Body of pancreas (tissue), 4 donors: ENCODE measurements at regions not wholly inside any gene's neighbourhood (a gene's known extent, or its start where the extent isn't known, plus 50 kb on each side); places are given as distances from the start of the nearest gene placed in this dataset.

Source experiments
- ATAC-seq: fragments of 150-250 bp; one replicate; pipeline ENCODE4 v1.9.1; 2016
- DNase-seq, 4 donors: peaks; one replicate each; pipeline ENCODE4 v3.0.0-alpha.2; 2019
- H3K27ac ChIP-seq, 4 donors: fragments of 200-600 bp; sonication (generic); 1 replicate in 3 of 4; 2 replicates in 1 of 4; pipeline versions ENCODE4 v1.5.1 to v1.6.1; 2016 to 2019; ENCODE audit warnings: mild to moderate bottlenecking in 1 of 4, mixed read lengths in 1 of 4, moderate library complexity in 1 of 4
- H3K27me3 ChIP-seq, 2 donors: fragments of 200-600 bp; sonication (generic); one replicate each; pipeline ENCODE4 v1.6.0; 2016; ENCODE audit warnings: mild to moderate bottlenecking in 1 of 2
- H3K36me3 ChIP-seq, 2 donors: fragments of 200-600 bp; sonication (generic); replicated peaks in 1 of 2; 2 replicates each; pipeline ENCODE4 v1.5.1; 2016; ENCODE audit warnings: low read depth in 2 of 2; ENCODE audit not compliant: insufficient read depth in 1 of 2
- H3K4me1 ChIP-seq: fragments of 200-600 bp; sonication (generic); one replicate; pipeline ENCODE4 v1.6.0; 2016
- H3K4me3 ChIP-seq, 2 donors: fragments of 200-600 bp; sonication (generic); 1 replicate in 1 of 2; 2 replicates in 1 of 2; pipeline ENCODE4 v1.5.1; 2016 to 2019
- H3K9me3 ChIP-seq, 3 donors: fragments of 200-600 bp; sonication (generic); 1 replicate in 2 of 3; 2 replicates in 1 of 3; pipeline ENCODE4 v1.5.1; 2016
- CTCF ChIP-seq, 7 experiments: fragments of 450-650 bp in 4 of 7; fragments of 200-600 bp in 3 of 7; sonication (generic) in 3 of 7; IDR thresholded peaks; one replicate each; pipeline ENCODE4 v1.5.1; 2016 to 2019; ENCODE audit warnings: antibody characterized with exemption in 7 of 7
- POLR2A ChIP-seq, 3 donors: fragments of 450-650 bp; IDR thresholded peaks; one replicate each; pipeline ENCODE4 v1.6.1; 2016; ENCODE audit warnings: antibody characterized with exemption in 3 of 3, mild to moderate bottlenecking in 2 of 3
- WGBS, 2 donors: methylation state at CpG; one replicate each; pipeline ENCODE4 v1.1.5; 2017; 5-methylcytosine and 5-hydroxymethylcytosine counted together
- intact Hi-C: fragments of 100-400 bp; cut with DNase I; formaldehyde crosslinking; loops from one replicate; pipeline ENCODE4 v1.15.1; 2023

DNA sequence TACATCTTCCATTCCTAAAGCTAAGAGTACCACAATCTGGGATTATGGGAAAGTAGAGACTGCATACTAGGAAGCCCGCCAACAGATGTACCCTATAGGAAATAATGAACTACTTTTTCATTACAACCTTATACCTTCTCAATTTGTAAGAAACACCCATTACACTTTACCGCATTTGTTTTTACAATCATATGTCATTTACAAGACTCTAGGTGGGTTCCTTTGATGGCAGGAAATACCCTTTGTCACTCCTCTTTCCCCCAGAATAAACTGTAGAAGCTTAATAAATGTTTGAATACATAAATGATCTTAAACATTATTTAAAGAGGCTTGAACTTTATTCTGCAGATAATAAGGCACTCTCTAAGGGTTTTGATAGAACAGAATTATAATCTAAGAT lies 150.1 kb upstream of the TGFBR2 start:
- no peaks in the 10 kb centered on the region for H3K4me1 ChIP-seq
- intact Hi-C loops: no loop called here
- H3K27me3 ChIP-seq: no peaks in the 10 kb centered on the region
- no peaks in the 10 kb centered on the region for H3K36me3 ChIP-seq
- DNase-seq (no peak), ATAC-seq (no peak)
- no peak overlapping the region for H3K27ac ChIP-seq
- H3K9me3 ChIP-seq: no peaks in the 10 kb centered on the region
- no peak for TF ChIP-seq CTCF (IDR thresholded peaks at IDR 0.05)
- TF ChIP-seq POLR2A (IDR thresholded peaks at IDR 0.05): no peak
- 90 to 100% methylated on average over 2 of the region's 2 CpGs for WGBS, 2 donors
- H3K4me3 ChIP-seq: no peak overlapping the region

DNA sequence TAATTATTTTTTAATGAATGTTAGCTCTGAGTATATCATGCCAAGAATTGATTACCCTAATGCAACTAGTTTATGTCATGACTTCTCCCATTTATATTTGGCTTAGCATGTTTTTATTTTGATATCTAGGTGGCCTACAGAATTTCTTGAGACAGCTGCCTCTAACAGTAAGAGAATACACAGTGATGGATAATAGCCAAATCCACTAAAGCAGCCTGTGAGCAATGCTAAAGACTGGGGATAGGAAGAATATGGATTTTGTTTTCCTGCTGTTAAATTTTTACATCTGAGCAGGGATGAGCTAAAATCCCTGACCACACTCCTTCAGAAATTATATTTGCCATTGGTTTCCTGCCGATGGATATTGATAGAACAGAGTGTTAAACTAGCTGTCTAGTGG lies 149.3 kb upstream of the TGFBR2 start:
- Histone ChIP-seq H3K27ac (no peak overlapping the region), H3K27me3 (no peaks in the 10 kb centered on the region), H3K9me3 (no peaks in the 10 kb centered on the region), H3K36me3 (no peaks in the 10 kb centered on the region), H3K4me1 (no peaks in the 10 kb centered on the region), H3K4me3 (no peak overlapping the region)
- WGBS, 2 donors: 79 to 88% methylated on average over 1 of the region's 1 CpG
- intact Hi-C loops: no loop called here
- no peak for TF ChIP-seq POLR2A (IDR thresholded peaks at IDR 0.05)
- TF ChIP-seq CTCF (IDR thresholded peaks at IDR 0.05): no peak
- ATAC-seq (no peak), DNase-seq (no peak)

GRCh38 chr3:30457726-30458125 lies 148.7 kb upstream of the TGFBR2 start:
- 92 to 95% methylated on average over 1 of the region's 1 CpG for WGBS, 2 donors
- H3K36me3 ChIP-seq: no peaks in the 10 kb centered on the region

GRCh38 chr3:30458376-30459171 lies 147.8 kb upstream of the TGFBR2 start:
- H3K9me3 ChIP-seq: no peaks in the 10 kb centered on the region
- ATAC-seq (no peak), DNase-seq (no peak)
- TF ChIP-seq CTCF (IDR thresholded peaks at IDR 0.05) (no peak), POLR2A (IDR thresholded peaks at IDR 0.05) (no peak)
- 78 to 92% methylated on average over 1 of the region's 1 CpG for WGBS, 2 donors
- intact Hi-C loops: no loop called here
- no peak overlapping the region for H3K4me3 ChIP-seq
- no peaks in the 10 kb centered on the region for H3K4me1 ChIP-seq
- no peak overlapping the region for H3K27ac ChIP-seq
- H3K36me3 ChIP-seq: no peaks in the 10 kb centered on the region
- H3K27me3 ChIP-seq: no peaks in the 10 kb centered on the region

More at GRCh38 chr3:30457726-30458125, 148.7 kb upstream of the TGFBR2 start:
- intact Hi-C loops: no loop called here
- TF ChIP-seq CTCF (IDR thresholded peaks at IDR 0.05): no peak
- TF ChIP-seq POLR2A (IDR thresholded peaks at IDR 0.05): no peak
- Histone ChIP-seq H3K27ac (no peak overlapping the region), H3K4me3 (no peak overlapping the region), H3K9me3 (no peaks in the 10 kb centered on the region), H3K27me3 (no peaks in the 10 kb centered on the region), H3K4me1 (no peaks in the 10 kb centered on the region)
- no peak for ATAC-seq
- no peak for DNase-seq

DNA sequence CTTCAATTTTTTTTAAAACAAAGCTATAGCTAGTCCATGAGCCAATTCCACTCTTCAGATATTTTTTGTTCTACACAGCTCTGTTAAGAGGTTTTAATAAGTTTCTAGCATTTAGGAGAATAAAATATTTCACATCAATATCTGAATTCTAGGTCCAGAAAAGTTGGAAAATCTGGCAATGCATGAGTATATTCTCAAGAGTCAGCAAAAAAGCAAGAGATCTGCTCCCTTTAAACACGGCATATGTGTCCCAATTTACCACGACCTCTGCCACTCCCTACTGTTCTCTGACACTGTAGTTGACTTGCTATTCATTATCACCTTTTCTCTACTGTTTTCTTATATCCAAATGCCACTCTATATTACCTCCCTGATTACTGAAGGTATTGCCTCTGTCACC lies 145.1 kb upstream of the TGFBR2 start:
- Histone ChIP-seq H3K27me3 (no peaks in the 10 kb centered on the region), H3K9me3 (no peaks in the 10 kb centered on the region), H3K4me1 (no peaks in the 10 kb centered on the region), H3K27ac (no peak overlapping the region), H3K36me3 (no peaks in the 10 kb centered on the region), H3K4me3 (no peak overlapping the region)
- 68 to 84% methylated on average over 2 of the region's 2 CpGs for WGBS, 2 donors
- ATAC-seq (no peak), DNase-seq (no peak)
- TF ChIP-seq CTCF (IDR thresholded peaks at IDR 0.05) (no peak), POLR2A (IDR thresholded peaks at IDR 0.05) (no peak)
- intact Hi-C loops: no loop called here
